Glutamatergic neuron (in vitro differentiated cells): ENCODE measurements at regions not wholly inside any gene's neighbourhood (a gene's known extent, or its start where the extent isn't known, plus 50 kb on each side); places are given as distances from the start of the nearest gene placed in this dataset.

Experiments
- DNase-seq: peaks from one replicate; pipeline ENCODE4 v3.0.0; 2022
- H3K27ac Mint-ChIP-seq: one replicate; pipeline ENCODE4 v1.8.0; 2020; ENCODE audit warnings: mild to moderate bottlenecking, mixed read lengths, inconsistent platforms; ENCODE audit not compliant: unreplicated experiment
- H3K27me3 Mint-ChIP-seq: one replicate; pipeline ENCODE4 v1.8.0; 2020; ENCODE audit warnings: mild to moderate bottlenecking, moderate library complexity, mixed read lengths, inconsistent platforms; ENCODE audit not compliant: unreplicated experiment
- H3K36me3 Mint-ChIP-seq: one replicate; pipeline ENCODE4 v1.8.0; 2020; ENCODE audit warnings: mild to moderate bottlenecking, mixed read lengths, inconsistent platforms; ENCODE audit not compliant: unreplicated experiment
- H3K4me1 Mint-ChIP-seq: one replicate; pipeline ENCODE4 v1.8.0; 2020; ENCODE audit warnings: mild to moderate bottlenecking, low read depth, mixed read lengths, inconsistent platforms; ENCODE audit not compliant: unreplicated experiment
- H3K4me3 Mint-ChIP-seq: one replicate; pipeline ENCODE4 v1.8.0; 2020; ENCODE audit warnings: mild to moderate bottlenecking, mixed read lengths, inconsistent platforms; ENCODE audit not compliant: unreplicated experiment
- H3K9me3 Mint-ChIP-seq: one replicate; pipeline ENCODE4 v1.8.0; 2020; ENCODE audit warnings: mild to moderate bottlenecking, moderate library complexity, mixed read lengths, inconsistent platforms; ENCODE audit not compliant: unreplicated experiment
- TF ChIP-seq, protein P1 (sequence below): fragments of 200-600 bp; sonication (generic); IDR thresholded peaks from one replicate; pipeline ENCODE4 v1.5.0; 2021; ENCODE audit not compliant: partially characterized antibody, unreplicated experiment

DNA sequence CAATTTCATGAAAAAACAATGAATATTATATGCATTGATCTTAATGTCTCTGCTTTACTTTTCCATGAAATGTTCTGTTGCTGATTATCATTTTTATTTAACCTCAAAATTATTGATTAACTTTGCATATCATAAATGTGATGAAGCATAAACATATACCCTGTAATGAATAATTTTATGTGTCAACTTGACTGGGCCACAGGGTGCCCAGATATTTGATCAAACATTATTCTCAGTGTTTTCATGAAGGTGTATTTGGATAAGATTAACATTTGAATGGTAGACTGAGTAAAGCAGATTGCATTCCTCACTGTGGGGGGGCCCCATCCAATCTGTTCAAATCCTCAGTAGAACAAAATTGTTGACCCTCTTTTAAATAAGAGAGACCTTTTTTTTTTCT lies 265.2 kb downstream of the CENPW start:
- DNase-seq: no peak
- Mint-ChIP-seq H3K36me3 (no peaks in the 10 kb centered on the region), H3K27ac (no peak overlapping the region), H3K4me3 (no peak overlapping the region), H3K9me3 (peaks cover 5% of the 10 kb centered on the region), H3K27me3 (no peaks in the 10 kb centered on the region), H3K4me1 (no peaks in the 10 kb centered on the region)
- TF ChIP-seq, protein P1, sequence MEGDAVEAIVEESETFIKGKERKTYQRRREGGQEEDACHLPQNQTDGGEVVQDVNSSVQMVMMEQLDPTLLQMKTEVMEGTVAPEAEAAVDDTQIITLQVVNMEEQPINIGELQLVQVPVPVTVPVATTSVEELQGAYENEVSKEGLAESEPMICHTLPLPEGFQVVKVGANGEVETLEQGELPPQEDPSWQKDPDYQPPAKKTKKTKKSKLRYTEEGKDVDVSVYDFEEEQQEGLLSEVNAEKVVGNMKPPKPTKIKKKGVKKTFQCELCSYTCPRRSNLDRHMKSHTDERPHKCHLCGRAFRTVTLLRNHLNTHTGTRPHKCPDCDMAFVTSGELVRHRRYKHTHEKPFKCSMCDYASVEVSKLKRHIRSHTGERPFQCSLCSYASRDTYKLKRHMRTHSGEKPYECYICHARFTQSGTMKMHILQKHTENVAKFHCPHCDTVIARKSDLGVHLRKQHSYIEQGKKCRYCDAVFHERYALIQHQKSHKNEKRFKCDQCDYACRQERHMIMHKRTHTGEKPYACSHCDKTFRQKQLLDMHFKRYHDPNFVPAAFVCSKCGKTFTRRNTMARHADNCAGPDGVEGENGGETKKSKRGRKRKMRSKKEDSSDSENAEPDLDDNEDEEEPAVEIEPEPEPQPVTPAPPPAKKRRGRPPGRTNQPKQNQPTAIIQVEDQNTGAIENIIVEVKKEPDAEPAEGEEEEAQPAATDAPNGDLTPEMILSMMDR: no peak

DNA sequence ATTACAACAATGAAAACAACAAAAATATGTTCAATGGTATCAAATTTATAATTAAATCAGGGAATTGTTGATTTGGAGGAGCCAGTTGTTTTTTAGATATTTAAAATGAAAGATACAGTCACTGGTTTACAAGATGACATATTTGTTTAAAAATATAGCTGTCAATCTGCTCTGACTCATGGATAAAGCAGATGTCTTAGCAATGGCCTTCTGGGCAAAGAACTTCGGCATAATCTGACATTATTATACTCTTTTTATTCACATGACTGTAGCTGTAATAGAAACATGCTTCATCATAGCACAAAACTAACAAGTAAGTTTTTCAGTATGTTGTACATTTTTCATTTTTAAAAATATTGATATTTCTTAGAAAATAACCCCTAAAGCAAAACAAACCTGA lies 267.4 kb downstream of the CENPW start:
- no peak overlapping the region for H3K4me3 Mint-ChIP-seq
- H3K9me3 Mint-ChIP-seq: peaks cover 6% of the 10 kb centered on the region
- TF ChIP-seq, protein P1: no peak
- H3K27me3 Mint-ChIP-seq: no peaks in the 10 kb centered on the region
- H3K27ac Mint-ChIP-seq: no peak overlapping the region
- H3K36me3 Mint-ChIP-seq: no peaks in the 10 kb centered on the region
- no peak for DNase-seq
- no peaks in the 10 kb centered on the region for H3K4me1 Mint-ChIP-seq

DNA sequence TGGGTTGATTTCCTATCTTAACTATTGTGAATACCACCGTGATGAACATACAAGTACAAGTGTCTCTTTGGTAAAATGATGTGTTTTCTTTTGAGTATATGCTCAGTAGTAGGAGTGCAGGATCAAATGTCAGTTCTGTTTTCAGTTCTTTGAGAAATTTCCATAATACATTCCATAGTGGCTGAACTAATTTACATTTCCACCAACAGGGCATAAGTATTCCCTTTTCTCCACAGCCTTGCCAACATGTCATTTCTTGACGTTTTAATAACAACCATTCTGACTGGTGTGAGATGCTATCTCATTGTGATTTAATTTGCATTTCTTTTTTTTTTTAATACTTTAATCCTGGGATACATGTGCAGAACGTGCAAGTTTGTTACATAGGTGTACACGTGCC lies 268.8 kb downstream of the CENPW start:
- no peak overlapping the region for H3K4me3 Mint-ChIP-seq
- no peak overlapping the region for H3K27ac Mint-ChIP-seq
- H3K9me3 Mint-ChIP-seq: peaks cover 4% of the 10 kb centered on the region
- H3K4me1 Mint-ChIP-seq: no peaks in the 10 kb centered on the region
- no peaks in the 10 kb centered on the region for H3K36me3 Mint-ChIP-seq
- no peak for DNase-seq
- TF ChIP-seq, protein P1: no peak
- H3K27me3 Mint-ChIP-seq: no peaks in the 10 kb centered on the region

DNA sequence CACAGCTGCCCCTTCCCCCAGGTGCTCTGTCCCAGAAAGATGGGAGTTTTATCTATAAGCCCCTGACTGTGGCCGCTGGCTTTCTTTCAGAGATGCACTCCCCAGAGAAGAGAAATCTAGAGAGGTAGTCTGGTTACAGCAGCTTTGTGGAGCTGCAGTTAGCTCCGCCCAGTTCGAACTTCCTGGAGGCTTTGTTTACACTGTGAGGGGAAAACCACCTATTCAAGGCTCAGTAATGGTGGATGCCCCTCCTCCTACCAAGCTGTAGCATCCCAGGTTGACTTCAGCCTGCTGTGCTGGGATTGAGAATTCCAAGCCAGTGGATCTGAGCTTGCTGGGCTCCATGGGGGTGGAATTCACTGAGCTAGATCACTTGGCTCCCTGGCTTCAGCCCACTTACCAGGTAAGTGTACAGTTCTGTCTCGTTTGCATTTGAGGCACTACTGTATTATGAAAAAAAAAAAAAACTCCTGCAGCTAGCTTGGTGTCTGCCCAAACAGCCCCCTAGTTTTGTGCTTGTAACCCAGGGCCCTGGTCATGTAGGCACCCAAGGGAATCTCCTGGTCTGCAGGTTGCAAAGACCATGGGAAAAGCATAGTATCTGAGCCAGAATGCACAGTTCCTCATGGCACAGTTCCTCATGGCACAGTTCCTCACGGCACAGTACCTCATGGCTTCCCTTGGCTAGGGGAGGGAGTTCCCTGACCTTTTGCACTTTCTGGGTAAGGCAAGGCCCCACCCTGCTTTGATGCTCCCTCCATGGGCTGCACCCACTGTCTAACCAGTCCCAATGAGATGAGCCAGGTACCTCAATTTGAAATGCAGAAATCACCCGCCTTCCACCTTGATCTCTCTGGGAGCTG lies 275.0 kb downstream of the CENPW start:
- no peaks in the 10 kb centered on the region for H3K4me1 Mint-ChIP-seq
- H3K4me3 Mint-ChIP-seq: no peak overlapping the region
- no peak overlapping the region for H3K27ac Mint-ChIP-seq
- H3K27me3 Mint-ChIP-seq: no peaks in the 10 kb centered on the region
- TF ChIP-seq, protein P1: no peak
- H3K36me3 Mint-ChIP-seq: no peaks in the 10 kb centered on the region
- no peak for DNase-seq
- H3K9me3 Mint-ChIP-seq: peaks cover 4% of the 10 kb centered on the region

DNA sequence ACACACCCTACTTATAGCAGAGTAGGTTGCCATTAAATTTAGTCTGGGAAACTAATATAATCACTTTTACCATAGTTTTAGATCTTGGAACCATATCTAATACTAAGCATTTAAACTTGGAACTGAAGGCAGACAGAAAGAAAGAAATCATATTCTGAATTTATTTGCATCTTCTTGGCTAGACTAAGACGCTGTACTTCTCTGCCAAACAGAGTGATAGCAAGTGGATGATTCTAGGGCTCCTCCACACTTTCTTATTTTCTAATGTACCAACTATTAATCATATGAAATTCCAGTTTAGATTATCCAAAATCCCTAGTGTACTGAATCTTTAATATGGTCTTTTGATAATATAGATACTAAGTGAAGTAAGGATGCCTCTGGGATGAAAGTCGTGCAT lies 277.0 kb downstream of the CENPW start:
- H3K9me3 Mint-ChIP-seq: peaks cover 4% of the 10 kb centered on the region
- DNase-seq: no peak
- H3K27ac Mint-ChIP-seq: no peak overlapping the region
- TF ChIP-seq, protein P1: no peak
- no peaks in the 10 kb centered on the region for H3K36me3 Mint-ChIP-seq
- no peaks in the 10 kb centered on the region for H3K27me3 Mint-ChIP-seq
- no peak overlapping the region for H3K4me3 Mint-ChIP-seq
- no peaks in the 10 kb centered on the region for H3K4me1 Mint-ChIP-seq
